ENCODE measurements at regions not wholly inside any gene's neighbourhood (a gene's known extent, or its start where the extent isn't known, plus 50 kb on each side); places are given as distances from the start of the nearest gene placed in this dataset.
"Not testable (repeated sequence)": the region's sequence is repeated elsewhere in the genome, so short reads cannot be mapped to it uniquely, and the experiment has no call there.

- H3K27ac ChIP-seq: no peak overlapping the region
- intact Hi-C loops (cut with DNase I): no loop called here
- no peaks in the 10 kb centered on the region for H3K4me1 ChIP-seq
- no peak for TF ChIP-seq CTCF (IDR thresholded peaks at IDR 0.05)
- H3K36me3 ChIP-seq: no peaks in the 10 kb centered on the region
- ATAC-seq: peak; percentile 23 to 61
- H3K4me3 ChIP-seq: no peak overlapping the region
- DNase-seq: peak; percentile 49
- H3K27me3 ChIP-seq (ENCODE audit: low read depth): no peaks in the 10 kb centered on the region
- no peaks in the 10 kb centered on the region for H3K9me3 ChIP-seq
Measured at GRCh38 chr16:10297341-10298006, 88.4 kb upstream of the ATF7IP2 start.

GRCh38 chr16:10300905-10301304 is 85.0 kb upstream of the ATF7IP2 start:
- Histone ChIP-seq H3K27me3 (ENCODE audit: low read depth) (no peaks in the 10 kb centered on the region), H3K27ac (no peak overlapping the region), H3K4me1 (no peaks in the 10 kb centered on the region), H3K36me3 (no peaks in the 10 kb centered on the region), H3K9me3 (no peaks in the 10 kb centered on the region), H3K4me3 (no peak overlapping the region)
- ATAC-seq (no peak), DNase-seq (no peak)
- no peak for TF ChIP-seq CTCF (IDR thresholded peaks at IDR 0.05)
- intact Hi-C loops (cut with DNase I): no loop called here

- H3K9me3 ChIP-seq; DNase-seq; intact Hi-C loops (cut with DNase I); H3K4me1 ChIP-seq; H3K36me3 ChIP-seq; H3K27me3 ChIP-seq (ENCODE audit: low read depth); ATAC-seq; H3K4me3 ChIP-seq; H3K27ac ChIP-seq: not testable (repeated sequence)
Measured at GRCh38 chr16:10301547-10301946, 84.3 kb upstream of the ATF7IP2 start.

GRCh38 chr16:10305912-10306311 is 79.9 kb upstream of the ATF7IP2 start:
- H3K27ac ChIP-seq: no peak overlapping the region
- H3K4me3 ChIP-seq: no peak overlapping the region
- DNase-seq (no peak), ATAC-seq (no peak)
- TF ChIP-seq CTCF (IDR thresholded peaks at IDR 0.05): no peak
- no peaks in the 10 kb centered on the region for H3K4me1 ChIP-seq
- intact Hi-C loops (cut with DNase I): no loop called here
- no peaks in the 10 kb centered on the region for H3K36me3 ChIP-seq
- H3K9me3 ChIP-seq: no peaks in the 10 kb centered on the region
- no peaks in the 10 kb centered on the region for H3K27me3 ChIP-seq (ENCODE audit: low read depth)

- H3K36me3 ChIP-seq: no peaks in the 10 kb centered on the region
- DNase-seq (no peak), ATAC-seq (no peak)
- no peaks in the 10 kb centered on the region for H3K9me3 ChIP-seq
- H3K4me3 ChIP-seq: no peak overlapping the region
- no peaks in the 10 kb centered on the region for H3K27me3 ChIP-seq (ENCODE audit: low read depth)
- no peak for TF ChIP-seq CTCF (IDR thresholded peaks at IDR 0.05)
- intact Hi-C loops (cut with DNase I): no loop called here
- no peaks in the 10 kb centered on the region for H3K4me1 ChIP-seq
- no peak overlapping the region for H3K27ac ChIP-seq
Measured at GRCh38 chr16:10308305-10309193, 77.3 kb upstream of the ATF7IP2 start.
